SK-N-SH treated with all-trans-retinoic acid at 6 μM for 48 hours (cell line): ENCODE measurements at regions not wholly inside any gene's neighbourhood (a gene's known extent, or its start where the extent isn't known, plus 50 kb on each side); places are given as distances from the start of the nearest gene placed in this dataset.

Experiments used
- ATAC-seq: fragments of 200-7000 bp; cut with Tn5 transposase; 3 replicates; pipeline ENCODE4 v1.9.1; 2020; ENCODE audit warnings: mild to moderate bottlenecking, moderate library complexity
- ARNTL ChIP-seq: fragments of 450-650 bp; formaldehyde crosslinking; IDR thresholded peaks from 2 replicates; pipeline ENCODE4 v1.5.0; 2020; ENCODE audit warnings: low read depth, mild to moderate bottlenecking, moderate library complexity, borderline replicate concordance
- BACH2 ChIP-seq: fragments of 250-450 bp; sonication (Bioruptor Pico); IDR thresholded peaks from 2 replicates; pipeline ENCODE4 v1.9.0; 2021; ENCODE audit warnings: mild to moderate bottlenecking, borderline replicate concordance
- CSDC2 ChIP-seq: fragments of 250-450 bp; sonication (Bioruptor Pico); IDR thresholded peaks from 2 replicates; pipeline ENCODE4 v1.5.0; 2020; ENCODE audit warnings: mild to moderate bottlenecking, moderate library complexity
- ESRRG ChIP-seq: fragments of 250-450 bp; sonication (Bioruptor Pico); IDR thresholded peaks from 2 replicates; pipeline ENCODE4 v1.6.1; 2021; ENCODE audit warnings: mild to moderate bottlenecking
- ISL1 ChIP-seq: fragments of 250-450 bp; sonication (Bioruptor Pico); IDR thresholded peaks from 2 replicates; pipeline ENCODE4 v2.1.2; 2022; ENCODE audit warnings: mild to moderate bottlenecking, moderate library complexity
- OSR1 ChIP-seq: fragments of 250-450 bp; sonication (Bioruptor Pico); IDR thresholded peaks from 2 replicates; pipeline ENCODE4 v1.8.0; 2022; ENCODE audit warnings: moderate library complexity, mild to moderate bottlenecking, inconsistent platforms
- PPARA ChIP-seq: fragments of 250-450 bp; sonication (Bioruptor Pico); IDR thresholded peaks from 2 replicates; pipeline ENCODE4 v1.5.0; 2020; ENCODE audit warnings: mild to moderate bottlenecking, borderline replicate concordance
- SNAI2 ChIP-seq: fragments of 250-450 bp; sonication (Bioruptor Pico); IDR thresholded peaks from 2 replicates; pipeline ENCODE4 v1.5.0; 2020; ENCODE audit warnings: mild to moderate bottlenecking, moderate library complexity
- TCF4 ChIP-seq: fragments of 250-450 bp; sonication (Bioruptor Pico); IDR thresholded peaks from 2 replicates; pipeline ENCODE4 v1.8.0; 2021; ENCODE audit warnings: mild to moderate bottlenecking, moderate library complexity, borderline replicate concordance
- TOX ChIP-seq: fragments of 250-450 bp; sonication (Bioruptor Pico); IDR thresholded peaks from 2 replicates; pipeline ENCODE4 v1.8.0; 2021; ENCODE audit warnings: mild to moderate bottlenecking, moderate library complexity, borderline replicate concordance
- ZC3H10 ChIP-seq: fragments of 250-450 bp; sonication (Bioruptor Pico); IDR thresholded peaks from 2 replicates; pipeline ENCODE4 v1.5.1; 2021; ENCODE audit warnings: mild to moderate bottlenecking, moderate library complexity
- ZFP30 ChIP-seq: fragments of 450-650 bp; formaldehyde crosslinking; IDR thresholded peaks from 2 replicates; pipeline ENCODE4 v1.5.0; 2022; ENCODE audit warnings: mild to moderate bottlenecking, moderate library complexity
- ZNF565 ChIP-seq: fragments of 450-650 bp; formaldehyde crosslinking; conservative IDR thresholded peaks from 2 replicates; pipeline ENCODE4 v1.5.0; 2020; ENCODE audit warnings: low read depth, mild to moderate bottlenecking, moderate library complexity
- ZNF70 ChIP-seq: fragments of 450-650 bp; formaldehyde crosslinking; IDR thresholded peaks from 2 replicates; pipeline ENCODE4 v1.5.0; 2020; ENCODE audit warnings: mild to moderate bottlenecking, moderate library complexity
- ZNF8 ChIP-seq: fragments of 450-650 bp; formaldehyde crosslinking; IDR thresholded peaks from 2 replicates; pipeline ENCODE4 v1.5.0; 2020; ENCODE audit warnings: mild to moderate bottlenecking, moderate library complexity
- TF ChIP-seq, protein P1 (sequence below): fragments of 250-450 bp; sonication (Bioruptor Pico); IDR thresholded peaks from 2 replicates; pipeline ENCODE4 v1.5.0; 2020; ENCODE audit warnings: mild to moderate bottlenecking, moderate library complexity
- TF ChIP-seq, protein P2 (sequence below): fragments of 250-450 bp; sonication (Bioruptor Pico); IDR thresholded peaks from 2 replicates; pipeline ENCODE4 v1.5.1; 2021; ENCODE audit warnings: mild to moderate bottlenecking, moderate library complexity
- TF ChIP-seq, protein P3 (sequence below): fragments of 250-450 bp; sonication (Bioruptor Pico); IDR thresholded peaks from 2 replicates; pipeline ENCODE4 v1.5.1; 2020; ENCODE audit warnings: low read depth, mild to moderate bottlenecking, moderate library complexity
- TF ChIP-seq, protein P4 (sequence below): fragments of 250-450 bp; sonication (Bioruptor Pico); IDR thresholded peaks from 2 replicates; pipeline ENCODE4 v1.8.0; 2021; ENCODE audit warnings: low read depth, mild to moderate bottlenecking, moderate library complexity, borderline replicate concordance

DNA sequence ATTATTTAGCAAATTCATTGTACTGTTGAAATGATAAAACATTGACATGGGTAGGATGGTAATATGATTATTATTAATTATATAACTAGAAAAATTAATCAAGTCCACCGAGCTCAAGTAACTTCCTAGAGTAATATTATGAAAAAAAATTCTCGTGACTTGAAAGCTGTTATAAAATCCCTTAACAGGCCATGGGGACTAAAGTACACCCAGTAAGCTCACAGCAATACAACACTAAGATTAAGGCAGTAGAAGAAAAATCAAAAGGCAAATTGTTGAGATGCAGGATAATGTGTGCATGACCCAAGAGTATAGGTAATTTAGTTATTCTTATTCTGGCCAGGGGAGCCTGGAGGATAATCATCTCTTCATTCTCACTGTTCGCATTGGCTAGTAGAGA lies 162.6 kb upstream of the LRIG3 start:
- no peak for ATAC-seq

DNA sequence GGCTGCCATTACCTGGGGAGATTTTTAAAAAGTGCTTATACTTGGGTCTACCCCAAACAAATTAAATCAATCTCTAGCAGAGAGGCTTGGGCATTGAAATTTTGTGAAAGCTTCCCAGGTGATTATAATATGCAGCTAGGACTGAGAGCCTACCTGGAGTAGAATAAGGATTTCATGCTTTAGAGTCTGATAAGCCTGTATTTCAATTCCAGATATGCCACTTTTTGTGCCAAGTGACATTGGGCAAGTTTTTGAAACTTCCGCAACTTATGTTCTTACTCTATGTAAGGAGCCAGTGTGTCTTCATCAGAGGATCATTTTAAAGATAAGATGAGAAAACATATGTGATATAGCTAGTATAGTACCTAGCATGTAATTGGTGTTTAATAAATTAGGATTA lies 159.8 kb upstream of the LRIG3 start:
- no peak for ATAC-seq
- TF ChIP-seq PPARA, result no peak
- TF ChIP-seq ZNF565 (CRISPR knock-in tag), result no peak
- TF ChIP-seq ESRRG (CRISPR knock-in tag), result no peak
- no peak for TF ChIP-seq ISL1 (CRISPR knock-in tag)
- no peak for TF ChIP-seq OSR1
- TF ChIP-seq, protein P1, sequence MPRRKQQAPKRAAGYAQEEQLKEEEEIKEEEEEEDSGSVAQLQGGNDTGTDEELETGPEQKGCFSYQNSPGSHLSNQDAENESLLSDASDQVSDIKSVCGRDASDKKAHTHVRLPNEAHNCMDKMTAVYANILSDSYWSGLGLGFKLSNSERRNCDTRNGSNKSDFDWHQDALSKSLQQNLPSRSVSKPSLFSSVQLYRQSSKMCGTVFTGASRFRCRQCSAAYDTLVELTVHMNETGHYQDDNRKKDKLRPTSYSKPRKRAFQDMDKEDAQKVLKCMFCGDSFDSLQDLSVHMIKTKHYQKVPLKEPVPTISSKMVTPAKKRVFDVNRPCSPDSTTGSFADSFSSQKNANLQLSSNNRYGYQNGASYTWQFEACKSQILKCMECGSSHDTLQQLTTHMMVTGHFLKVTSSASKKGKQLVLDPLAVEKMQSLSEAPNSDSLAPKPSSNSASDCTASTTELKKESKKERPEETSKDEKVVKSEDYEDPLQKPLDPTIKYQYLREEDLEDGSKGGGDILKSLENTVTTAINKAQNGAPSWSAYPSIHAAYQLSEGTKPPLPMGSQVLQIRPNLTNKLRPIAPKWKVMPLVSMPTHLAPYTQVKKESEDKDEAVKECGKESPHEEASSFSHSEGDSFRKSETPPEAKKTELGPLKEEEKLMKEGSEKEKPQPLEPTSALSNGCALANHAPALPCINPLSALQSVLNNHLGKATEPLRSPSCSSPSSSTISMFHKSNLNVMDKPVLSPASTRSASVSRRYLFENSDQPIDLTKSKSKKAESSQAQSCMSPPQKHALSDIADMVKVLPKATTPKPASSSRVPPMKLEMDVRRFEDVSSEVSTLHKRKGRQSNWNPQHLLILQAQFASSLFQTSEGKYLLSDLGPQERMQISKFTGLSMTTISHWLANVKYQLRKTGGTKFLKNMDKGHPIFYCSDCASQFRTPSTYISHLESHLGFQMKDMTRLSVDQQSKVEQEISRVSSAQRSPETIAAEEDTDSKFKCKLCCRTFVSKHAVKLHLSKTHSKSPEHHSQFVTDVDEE (CRISPR knock-in tag), result no peak
- no peak for TF ChIP-seq ARNTL (CRISPR knock-in tag)
- TF ChIP-seq SNAI2 (CRISPR knock-in tag), result no peak
- TF ChIP-seq ZC3H10 (CRISPR knock-in tag), result no peak
- no peak for TF ChIP-seq ZNF8
- TF ChIP-seq CSDC2, result no peak
- no peak for TF ChIP-seq ZNF70 (CRISPR knock-in tag)
- TF ChIP-seq, protein P2, sequence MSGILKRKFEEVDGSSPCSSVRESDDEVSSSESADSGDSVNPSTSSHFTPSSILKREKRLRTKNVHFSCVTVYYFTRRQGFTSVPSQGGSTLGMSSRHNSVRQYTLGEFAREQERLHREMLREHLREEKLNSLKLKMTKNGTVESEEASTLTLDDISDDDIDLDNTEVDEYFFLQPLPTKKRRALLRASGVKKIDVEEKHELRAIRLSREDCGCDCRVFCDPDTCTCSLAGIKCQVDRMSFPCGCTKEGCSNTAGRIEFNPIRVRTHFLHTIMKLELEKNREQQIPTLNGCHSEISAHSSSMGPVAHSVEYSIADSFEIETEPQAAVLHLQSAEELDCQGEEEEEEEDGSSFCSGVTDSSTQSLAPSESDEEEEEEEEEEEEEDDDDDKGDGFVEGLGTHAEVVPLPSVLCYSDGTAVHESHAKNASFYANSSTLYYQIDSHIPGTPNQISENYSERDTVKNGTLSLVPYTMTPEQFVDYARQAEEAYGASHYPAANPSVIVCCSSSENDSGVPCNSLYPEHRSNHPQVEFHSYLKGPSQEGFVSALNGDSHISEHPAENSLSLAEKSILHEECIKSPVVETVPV (CRISPR knock-in tag), result no peak
- TF ChIP-seq TOX (CRISPR knock-in tag), result no peak
- TF ChIP-seq ZFP30 (CRISPR knock-in tag), result no peak
- TF ChIP-seq TCF4, result no peak
- no peak for TF ChIP-seq BACH2 (CRISPR knock-in tag)
- TF ChIP-seq, all 23 proteins: peak for 0

More for the DNA sequence above, 162.6 kb upstream of the LRIG3 start:
- TF ChIP-seq PPARA (no peak), TOX (CRISPR knock-in tag) (no peak)
- TF ChIP-seq, protein P3, sequence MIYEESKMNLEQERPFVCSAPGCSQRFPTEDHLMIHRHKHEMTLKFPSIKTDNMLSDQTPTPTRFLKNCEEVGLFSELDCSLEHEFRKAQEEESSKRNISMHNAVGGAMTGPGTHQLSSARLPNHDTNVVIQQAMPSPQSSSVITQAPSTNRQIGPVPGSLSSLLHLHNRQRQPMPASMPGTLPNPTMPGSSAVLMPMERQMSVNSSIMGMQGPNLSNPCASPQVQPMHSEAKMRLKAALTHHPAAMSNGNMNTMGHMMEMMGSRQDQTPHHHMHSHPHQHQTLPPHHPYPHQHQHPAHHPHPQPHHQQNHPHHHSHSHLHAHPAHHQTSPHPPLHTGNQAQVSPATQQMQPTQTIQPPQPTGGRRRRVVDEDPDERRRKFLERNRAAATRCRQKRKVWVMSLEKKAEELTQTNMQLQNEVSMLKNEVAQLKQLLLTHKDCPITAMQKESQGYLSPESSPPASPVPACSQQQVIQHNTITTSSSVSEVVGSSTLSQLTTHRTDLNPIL, result no peak
- TF ChIP-seq, protein P4, sequence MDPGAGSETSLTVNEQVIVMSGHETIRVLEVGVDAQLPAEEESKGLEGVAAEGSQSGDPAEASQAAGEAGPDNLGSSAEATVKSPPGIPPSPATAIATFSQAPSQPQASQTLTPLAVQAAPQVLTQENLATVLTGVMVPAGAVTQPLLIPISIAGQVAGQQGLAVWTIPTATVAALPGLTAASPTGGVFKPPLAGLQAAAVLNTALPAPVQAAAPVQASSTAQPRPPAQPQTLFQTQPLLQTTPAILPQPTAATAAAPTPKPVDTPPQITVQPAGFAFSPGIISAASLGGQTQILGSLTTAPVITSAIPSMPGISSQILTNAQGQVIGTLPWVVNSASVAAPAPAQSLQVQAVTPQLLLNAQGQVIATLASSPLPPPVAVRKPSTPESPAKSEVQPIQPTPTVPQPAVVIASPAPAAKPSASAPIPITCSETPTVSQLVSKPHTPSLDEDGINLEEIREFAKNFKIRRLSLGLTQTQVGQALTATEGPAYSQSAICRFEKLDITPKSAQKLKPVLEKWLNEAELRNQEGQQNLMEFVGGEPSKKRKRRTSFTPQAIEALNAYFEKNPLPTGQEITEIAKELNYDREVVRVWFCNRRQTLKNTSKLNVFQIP (CRISPR knock-in tag), result no peak
- TF ChIP-seq, protein P2 (CRISPR knock-in tag), result no peak

DNA sequence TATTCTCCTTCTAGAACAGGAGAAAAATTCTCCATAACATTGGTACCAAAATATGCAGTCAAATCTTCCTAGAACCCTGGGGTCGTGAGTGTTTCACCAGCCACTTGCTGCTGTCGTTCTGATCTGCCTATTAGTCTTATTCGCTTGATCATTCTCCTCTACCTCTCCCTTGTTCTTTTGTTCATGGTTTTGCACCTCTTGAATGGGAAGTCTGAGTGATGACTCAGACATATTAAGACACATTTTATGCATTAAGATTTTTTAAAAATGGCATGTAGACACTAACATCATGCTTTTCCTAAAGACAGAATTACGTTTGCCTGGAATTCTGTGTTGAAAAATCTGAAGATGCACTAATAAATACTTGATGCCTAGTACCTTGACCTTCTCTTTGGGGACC lies 159.2 kb upstream of the LRIG3 start:
- no peak for ATAC-seq
- no peak for TF ChIP-seq ISL1 (CRISPR knock-in tag)
- no peak for TF ChIP-seq ESRRG (CRISPR knock-in tag)
- TF ChIP-seq ZNF70 (CRISPR knock-in tag), result no peak
- TF ChIP-seq SNAI2 (CRISPR knock-in tag), result no peak
- TF ChIP-seq TOX (CRISPR knock-in tag), result no peak
- no peak for TF ChIP-seq BACH2 (CRISPR knock-in tag)
- TF ChIP-seq ARNTL (CRISPR knock-in tag), result no peak
- TF ChIP-seq ZC3H10 (CRISPR knock-in tag), result no peak
- TF ChIP-seq, protein P4 (CRISPR knock-in tag), result no peak
- no peak for TF ChIP-seq TCF4
- no peak for TF ChIP-seq CSDC2
- TF ChIP-seq ZNF8, result no peak
- TF ChIP-seq, all 23 proteins: peak for 0
